NCI-H748 (cell line): ENCODE measurements at regions not wholly inside any gene's neighbourhood (a gene's known extent, or its start where the extent isn't known, plus 50 kb on each side); places are given as distances from the start of the nearest gene placed in this dataset.

Experiments
- DNase-seq: peaks from one replicate; lab custom pipeline; 2025; ENCODE audit not compliant: unreplicated experiment; lab: John Stamatoyannopoulos, UW

DNA sequence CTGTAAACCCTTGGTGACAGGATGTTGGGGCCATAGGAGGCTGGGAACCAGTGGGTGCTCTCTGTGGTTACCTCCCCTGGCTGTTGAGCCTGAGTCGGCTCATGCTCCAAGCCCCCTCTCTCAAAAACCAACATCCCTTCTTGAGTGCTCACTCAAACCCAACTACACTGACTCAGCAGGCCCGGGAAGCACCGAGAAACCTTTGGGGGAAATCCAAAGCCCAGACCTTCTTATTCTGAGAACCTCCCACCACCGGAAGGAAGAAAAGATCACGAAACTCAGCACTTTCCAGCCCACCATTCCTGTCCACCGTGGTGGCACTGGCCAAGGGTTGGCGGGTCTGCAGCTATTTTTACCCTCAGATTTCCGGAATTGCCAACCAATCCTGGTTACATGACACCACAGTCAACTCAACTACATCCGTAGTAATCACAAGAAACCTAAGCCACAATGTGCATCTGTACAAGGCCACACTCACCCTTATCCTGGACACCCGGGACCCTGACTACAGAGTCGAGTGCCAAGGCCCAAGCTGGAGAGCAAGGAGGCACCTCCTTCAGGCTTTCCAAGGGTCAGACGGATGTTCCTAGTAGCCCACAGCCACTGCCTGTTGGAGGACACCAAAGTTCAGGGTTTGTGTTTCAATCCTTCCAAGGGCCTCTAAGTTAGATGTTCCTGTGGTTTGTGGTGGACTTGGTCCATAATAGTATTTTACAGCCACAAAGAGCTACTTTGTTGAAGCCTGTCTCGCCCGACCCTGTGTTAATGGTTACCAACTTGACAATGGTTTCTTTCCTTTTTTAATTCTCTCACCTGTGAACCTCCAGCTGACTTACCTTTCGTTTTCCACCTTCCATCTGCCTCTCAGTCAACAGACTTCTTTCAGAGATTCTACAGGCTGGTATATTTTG lies 317.0 kb downstream of the CDC5L start:
- no peak for DNase-seq

DNA sequence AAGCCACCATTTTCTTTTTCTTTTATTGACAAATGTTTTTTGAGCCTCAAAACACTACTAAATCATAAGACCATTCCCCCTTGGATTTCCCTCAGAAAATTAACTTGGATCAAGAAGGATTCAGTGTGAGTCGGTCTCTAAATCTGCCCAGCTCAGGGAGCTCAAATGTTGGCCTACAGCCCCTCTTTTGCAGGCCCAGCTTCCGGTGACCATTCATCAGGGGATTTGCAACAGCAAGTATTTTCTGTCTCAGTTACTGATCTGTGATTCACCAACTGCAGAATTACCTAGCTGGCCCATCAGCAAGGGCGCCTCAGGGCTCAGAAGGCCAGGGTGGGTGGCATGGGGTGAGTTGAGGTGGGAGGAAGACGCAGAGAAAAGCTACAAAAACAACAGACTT lies 318.1 kb downstream of the CDC5L start:
- no peak for DNase-seq

DNA sequence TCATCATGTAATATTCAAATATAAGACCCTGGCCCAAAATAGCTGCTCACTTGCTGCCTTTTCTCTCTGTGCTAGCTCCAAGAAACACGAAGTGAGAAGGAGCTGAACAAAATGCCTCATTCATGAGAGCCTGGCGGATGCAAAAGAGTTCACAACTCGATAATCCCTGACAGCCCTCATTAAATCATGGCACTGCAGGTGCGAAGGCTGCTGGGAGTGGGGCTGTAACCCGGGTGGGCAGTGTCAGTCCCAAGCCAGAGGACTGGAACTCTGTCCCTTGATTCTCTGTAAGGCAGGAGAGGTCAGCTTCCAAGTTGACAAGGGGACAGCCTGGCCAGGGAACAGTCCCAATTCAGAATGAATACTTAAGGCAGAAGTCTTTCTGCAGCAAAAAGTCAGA lies 318.5 kb downstream of the CDC5L start:
- no peak for DNase-seq

DNA sequence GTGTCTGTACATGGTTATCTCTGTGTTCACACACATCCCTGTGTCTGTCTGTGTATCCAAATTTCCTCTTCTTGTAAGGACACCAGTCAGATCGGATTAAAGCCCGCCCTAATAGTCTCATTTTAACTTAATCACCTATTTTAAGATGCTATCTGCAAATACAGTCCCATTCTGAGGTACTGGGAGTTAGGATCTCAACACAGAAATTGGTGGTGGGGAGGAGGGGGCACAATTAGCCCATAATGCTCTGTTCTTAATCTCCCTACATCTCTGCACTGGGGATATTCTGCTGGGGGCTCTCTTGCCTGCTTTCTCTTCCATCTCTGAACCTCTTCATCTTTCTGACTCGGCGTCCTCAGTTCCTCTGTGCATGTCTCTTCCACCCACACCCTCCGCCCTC lies 320.7 kb downstream of the CDC5L start:
- DNase-seq = no peak

DNA sequence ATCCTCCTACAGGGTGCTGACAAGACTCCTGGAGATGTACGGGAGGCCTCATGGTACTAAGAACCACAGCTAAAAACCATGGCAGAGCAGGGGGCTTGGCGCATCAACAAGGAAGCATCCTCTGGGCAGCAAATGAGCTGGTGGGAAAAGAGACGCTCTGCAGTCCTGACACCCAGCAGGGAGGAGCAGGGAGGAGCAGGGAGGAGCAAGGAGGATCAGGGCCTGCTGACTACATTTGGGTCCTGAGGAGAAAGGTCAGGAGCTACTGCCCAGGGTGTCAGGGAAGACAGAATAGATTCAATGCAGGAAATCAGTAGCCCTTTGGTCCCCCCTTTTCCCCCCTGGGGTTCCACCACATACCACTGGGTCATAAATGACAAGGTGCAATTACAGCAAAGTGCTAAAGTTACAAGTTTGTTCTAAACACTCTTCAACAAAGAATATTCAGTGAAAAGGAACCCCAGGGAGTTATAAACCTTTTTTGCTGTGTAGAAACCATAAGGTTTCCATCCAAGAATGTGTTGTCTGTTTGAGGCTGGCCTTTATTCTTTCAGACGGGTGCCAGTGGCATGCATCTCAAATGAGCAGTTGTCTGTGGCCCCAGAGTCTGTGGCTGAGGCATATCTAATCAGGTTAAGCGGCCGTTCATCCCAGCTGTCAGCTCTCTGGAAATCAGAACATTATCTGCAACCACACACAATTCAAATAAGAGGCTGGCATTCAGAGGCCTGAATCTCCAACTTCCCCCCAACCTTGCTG lies 325.0 kb downstream of the CDC5L start:
- no peak for DNase-seq

DNA sequence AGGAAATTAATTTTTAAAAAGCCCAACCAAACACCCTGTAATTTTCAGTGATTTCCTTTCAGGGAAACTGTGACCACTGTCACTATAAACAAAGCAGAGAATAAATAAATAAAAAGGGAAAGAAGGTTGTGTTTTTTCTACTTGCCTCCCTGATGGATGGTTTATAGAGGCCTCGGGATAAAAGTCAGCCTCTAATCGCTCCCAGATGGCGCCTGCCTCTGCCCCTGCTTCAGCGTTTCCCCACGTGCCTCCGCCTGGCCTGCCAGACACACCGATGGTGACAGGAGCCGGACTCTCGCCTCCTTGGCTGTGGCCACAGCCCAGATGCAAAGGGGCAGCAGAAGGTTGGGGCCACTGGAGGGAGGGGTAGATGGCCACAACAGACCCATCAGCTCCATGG lies 327.7 kb downstream of the CDC5L start:
- DNase-seq = no peak

DNA sequence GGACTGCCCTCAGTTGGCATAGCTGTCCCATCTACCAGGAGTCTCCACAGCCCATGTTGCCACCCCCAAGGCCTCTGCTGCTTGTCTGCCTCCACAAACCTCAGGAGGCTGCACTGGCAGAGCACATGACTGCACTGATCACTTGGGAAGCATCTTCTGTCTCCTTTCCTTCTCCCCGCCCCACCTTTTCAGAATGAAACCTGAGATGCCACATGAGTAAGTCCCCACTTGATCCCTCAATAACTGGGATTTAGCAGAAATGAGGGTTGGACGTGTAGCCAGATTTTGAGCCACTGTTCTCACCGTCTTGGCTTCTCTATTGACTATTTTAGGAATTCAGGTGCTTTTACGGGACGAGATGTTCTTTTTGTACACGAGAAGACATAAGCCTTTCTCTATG lies 328.4 kb downstream of the CDC5L start:
- DNase-seq = no peak

DNA sequence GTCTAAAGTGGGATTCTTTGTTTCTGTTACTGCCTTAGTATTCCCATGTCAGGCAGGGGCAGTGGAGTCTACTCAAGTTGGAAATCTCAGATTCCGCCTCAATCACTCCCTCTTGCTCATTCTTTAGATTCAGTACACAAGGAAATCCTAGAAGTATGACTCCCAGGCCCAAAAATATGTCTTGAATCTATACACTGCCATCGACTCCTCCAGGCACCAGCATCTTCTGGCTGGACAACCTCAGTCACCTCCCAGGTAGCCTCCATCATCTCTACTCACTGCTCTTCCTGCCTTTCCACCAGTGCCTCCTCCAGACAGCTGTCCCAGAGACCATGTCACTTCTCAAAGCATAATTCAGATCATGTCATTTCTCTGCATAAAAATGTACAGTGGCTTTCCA lies 329.9 kb downstream of the CDC5L start:
- no peak for DNase-seq

DNA sequence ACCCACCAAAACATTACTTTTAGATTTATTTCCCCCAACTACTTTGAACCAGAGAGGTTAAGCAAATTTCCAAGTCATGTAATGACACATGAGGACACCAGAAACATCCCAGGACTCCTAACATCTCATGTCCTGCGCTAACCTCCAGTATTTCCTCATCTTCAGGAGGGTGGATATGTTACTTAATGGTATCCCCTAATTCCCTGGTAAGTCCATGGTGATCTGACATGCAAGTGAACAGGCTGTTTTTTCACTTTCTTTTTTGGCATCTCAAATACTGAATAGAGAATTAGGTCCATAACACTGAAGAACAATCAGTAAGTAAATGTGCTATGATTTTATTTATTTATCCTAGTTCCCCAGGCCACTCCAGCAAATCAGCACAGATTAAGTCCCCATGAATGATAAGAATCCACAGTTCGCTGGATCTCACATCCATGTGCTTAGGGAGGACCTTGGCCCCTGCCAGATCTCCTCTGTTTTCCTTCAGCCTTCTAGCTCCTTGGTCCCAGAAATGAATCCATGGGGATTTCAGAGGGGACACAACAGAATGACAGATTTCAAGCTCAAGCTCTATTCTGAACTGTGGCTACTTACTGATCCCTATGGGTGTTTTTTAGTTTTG lies 334.6 kb downstream of the CDC5L start:
- no peak for DNase-seq

DNA sequence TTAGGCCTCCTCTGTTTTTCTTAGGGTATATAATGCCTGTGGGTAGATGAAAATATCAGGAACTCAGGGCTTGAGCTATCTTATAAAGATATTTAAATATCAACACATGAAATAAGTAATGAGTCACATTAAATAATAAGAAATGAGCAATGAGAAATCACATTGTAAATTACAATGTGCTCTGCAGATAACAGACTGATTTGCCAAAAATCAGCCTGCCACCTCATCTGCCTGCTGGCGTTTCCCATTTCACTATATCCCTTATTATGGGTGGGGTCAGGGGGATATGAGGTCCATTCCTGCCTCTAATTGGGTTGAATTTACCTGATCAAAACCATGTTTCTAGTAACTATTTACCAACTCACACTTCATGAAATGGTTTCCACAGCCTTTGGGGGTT lies 335.2 kb downstream of the CDC5L start:
- no peak for DNase-seq

DNA sequence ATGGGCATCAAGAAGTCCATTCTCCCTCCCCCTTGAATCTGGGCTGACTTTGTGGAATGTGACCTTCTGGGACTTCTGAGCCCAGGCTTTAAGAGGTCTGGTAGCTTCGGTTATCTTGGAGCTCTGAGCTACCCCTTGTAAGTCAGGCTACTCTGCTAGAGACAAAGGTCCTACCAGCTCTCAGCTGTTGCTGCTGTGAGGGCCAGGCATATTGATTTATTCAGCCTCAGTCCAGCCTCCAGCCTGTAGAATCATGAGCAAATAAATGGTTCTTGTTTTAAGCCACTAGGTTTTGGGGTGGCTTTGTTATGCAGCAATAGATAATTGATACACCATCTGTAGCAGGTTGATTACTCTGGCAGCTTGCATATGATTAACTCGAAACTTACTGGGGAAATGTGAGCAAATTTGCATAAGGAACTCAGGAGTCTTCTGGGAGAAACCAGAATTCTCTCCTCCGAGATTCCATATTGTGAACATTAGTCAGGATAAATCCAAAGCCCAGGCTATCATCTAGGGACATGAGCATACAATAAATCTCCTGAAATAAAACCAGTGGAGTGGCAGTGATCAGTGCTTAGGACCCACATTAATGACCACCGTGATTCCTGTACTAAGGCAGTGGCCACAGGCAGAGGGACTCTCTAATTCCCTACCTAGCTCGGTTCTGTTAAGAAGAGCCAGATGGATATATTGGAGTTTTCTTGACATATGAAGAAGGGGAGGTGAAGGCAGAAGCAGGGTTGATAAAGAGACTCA lies 336.1 kb downstream of the CDC5L start:
- no peak for DNase-seq

DNA sequence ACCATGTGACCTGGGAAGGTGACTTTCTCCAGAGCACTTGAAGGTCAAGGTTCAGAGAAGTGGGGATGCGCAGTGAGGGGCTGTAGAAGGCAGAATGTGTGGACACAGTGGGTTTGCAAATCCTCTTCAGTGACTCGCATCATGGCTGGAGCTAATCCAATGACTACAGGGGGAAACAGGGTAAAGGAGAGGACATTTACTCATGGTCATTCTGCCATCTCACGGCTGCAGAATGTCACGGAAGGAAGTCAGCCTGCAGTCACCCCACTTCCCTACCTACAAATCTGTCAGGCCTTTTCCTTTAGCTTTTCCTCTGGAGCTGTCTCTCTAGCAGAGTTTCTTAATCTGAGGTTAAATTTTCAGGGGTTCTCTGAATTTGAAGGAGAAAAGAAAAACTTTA lies 337.6 kb downstream of the CDC5L start:
- DNase-seq = no peak

DNA sequence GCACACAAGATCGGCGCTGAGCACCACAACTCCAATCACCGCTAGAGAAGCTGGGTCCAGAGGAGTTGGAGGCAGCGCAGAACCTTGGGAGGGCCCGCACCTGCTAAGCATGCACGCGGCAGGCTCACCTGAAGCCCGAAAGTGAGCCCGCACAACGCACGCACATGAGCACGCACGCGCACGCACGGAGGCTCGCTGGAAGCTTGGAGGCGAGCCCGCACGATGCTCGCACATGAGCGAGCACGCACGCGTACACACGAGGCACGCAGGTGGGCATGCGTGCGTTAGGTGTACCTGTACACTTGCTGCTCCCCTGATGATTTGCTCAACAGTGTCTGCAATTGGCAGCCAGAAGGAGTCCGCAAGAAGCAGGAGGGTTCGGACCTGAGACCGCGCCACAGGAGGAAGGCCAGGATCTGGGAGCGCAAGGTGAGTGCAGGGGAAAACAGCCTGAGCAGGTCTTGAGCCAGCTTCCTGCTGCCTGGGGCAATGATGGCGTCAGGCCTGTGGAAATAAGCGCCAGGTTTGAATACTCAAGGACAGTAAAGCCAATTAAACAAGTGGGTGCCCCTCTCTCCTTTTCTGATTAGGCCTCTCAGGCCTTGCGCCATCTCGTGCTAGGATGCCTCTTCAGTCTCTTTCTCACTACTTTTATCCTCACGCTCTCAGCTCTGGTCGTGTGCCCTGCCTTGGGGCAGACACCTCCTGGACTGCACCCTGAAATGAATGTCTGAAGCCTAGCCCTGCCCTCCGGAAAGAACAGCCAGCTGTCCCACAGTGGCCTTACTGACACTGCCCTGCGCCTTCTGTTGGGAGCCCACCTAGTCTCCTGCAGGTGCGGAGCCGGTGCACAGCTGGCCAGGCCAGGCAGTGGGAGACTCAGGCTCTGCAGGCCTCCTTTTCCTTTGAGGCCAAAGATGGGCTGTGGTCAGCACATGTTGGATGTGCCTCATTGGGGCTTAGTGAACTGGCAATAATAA lies 340.4 kb downstream of the CDC5L start:
- no peak for DNase-seq

DNA sequence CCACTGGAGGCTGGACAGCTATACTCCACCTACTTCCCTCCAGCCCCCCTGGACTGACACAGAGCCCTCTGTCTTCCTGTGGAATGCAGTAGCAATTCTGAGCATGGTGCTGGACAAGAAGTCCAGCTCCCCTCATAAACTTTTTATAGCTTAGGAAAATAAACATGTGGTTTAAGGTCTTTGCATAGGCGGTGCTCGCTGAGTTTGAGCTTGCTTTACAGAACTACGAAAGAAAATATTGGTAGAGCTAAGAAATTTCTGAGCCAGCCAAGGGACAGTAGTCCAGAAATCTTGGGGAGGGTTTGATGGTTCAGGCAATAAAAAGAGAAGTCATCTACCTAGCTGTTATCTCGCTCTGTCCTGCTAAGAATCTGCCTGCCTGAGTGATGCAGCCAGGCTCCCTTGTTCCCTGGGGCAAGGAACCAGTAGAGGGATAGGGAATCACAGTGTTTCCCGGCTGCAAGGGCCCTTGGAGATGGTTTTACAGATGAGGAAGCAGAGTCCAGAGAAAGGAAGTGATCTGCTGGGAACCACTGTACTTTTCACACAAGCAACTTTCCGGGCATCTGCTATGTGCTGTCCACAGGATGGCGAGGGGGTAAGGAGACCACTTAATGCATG lies 343.4 kb downstream of the CDC5L start:
- no peak for DNase-seq

DNA sequence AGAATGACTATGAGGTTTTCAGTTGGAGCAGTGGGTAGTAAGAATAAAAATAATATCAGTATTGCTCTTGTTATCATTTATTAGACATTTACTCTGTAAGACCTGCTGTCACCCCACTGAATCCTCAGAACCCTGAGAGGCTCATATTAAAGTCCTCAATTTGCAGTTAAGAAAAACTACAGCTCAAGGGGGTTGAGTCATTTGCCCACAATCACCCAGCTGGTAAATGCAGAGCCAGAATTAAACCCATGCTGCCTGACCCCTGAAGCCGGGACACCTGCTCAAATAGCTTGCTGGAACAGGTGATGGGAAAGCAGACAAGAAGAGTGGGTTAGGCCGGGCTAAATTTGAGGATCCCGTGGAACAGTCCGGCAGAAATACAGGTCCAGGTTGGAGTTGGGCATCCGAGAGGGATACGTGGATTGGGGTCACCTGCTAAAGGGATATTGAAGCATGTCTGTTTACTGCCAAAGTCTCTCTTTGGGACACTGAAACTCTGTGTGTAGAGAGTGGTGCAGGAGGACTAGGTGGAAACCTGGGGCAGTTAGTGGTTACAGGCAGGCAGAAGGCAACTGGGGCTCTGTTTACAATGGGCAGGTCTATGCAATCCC lies 344.1 kb downstream of the CDC5L start:
- no peak for DNase-seq

DNA sequence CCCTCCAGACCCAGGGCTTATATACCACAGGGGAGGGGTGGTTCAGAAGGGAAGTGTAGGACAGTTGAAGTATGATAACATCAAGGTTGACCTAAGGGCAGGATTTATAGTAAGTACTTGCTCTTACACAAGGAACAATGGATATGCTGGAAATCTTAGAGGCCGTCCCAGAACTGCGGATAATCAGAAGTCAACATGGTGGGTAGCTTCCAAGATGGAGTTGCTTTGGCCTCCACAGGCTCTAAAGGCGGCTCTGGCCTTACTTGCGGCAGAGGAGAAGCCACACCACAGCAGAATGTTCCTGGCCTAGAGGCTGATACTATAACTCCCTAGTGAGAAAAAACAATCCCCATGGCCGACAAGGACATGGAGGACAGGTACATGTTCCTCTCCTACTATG lies 344.7 kb downstream of the CDC5L start:
- DNase-seq = no peak

DNA sequence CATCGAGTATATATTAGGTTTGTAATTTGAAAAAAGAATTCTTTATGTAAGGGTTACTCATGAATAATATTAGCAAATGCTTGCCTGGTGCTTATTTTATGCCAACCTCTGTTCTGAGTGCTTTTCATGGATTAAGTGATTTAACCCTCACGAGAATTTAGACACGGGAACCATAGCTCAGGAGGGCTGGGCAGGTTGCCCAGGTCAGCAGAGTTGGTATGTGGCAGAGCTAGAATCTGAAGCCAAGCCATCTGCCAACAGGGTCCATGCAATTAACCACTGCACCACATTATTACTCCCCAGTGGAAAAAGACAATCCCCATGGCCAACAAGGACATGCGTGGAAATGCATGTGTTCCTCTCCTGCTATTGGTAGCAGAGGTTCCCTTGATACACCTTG lies 345.6 kb downstream of the CDC5L start:
- DNase-seq = no peak

DNA sequence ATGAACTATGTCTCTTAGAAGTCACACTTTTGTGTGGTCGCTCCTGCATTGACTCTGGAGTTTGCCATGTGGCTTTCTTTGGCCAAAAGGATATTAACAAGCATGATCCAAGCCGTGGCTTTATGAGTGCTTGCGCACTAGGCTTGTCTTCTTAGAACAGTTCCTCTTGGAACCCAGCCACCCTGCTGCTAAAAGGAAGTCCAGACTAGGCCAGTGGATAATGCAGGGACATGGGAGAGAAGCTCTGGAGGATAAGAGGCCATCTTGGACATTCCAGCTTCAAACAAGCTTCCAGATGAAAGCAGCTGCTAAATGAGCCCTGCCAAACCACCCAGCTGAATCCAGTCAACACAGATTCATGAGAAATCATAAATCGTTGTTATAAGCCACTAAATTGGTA lies 346.4 kb downstream of the CDC5L start:
- no peak for DNase-seq
